ENCODE measurements at regions not wholly inside any gene's neighbourhood (a gene's known extent, or its start where the extent isn't known, plus 50 kb on each side); places are given as distances from the start of the nearest gene placed in this dataset.
A peak's percentile ranks its signal among the peaks of the same experiment; 100 is the strongest.

DNA sequence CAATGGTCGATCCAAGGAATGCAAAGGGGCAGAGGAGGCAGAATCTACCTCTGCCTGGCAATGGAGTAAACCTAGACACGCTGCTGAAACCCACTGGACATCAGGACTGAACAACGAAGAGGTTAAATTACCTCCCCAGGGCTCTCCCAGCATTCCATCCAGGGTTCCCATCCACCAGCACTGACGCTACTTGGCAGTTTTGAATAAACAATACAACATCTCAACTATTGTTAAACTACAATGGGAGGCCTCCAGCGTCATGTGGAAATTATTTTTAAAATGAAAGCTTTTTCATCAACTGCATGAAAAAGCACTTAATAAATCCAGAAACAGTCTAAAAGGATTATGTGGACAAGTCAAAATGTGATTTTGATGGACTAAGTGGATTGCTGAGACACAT is 96.8 kb upstream of the NHSL1 start:
- DNase-seq (ENCODE audit: low read depth), result no peak
- H3K4me3 ChIP-seq (ENCODE audit: low read depth, low read length), result no peak overlapping the region
- TF ChIP-seq, protein P1, sequence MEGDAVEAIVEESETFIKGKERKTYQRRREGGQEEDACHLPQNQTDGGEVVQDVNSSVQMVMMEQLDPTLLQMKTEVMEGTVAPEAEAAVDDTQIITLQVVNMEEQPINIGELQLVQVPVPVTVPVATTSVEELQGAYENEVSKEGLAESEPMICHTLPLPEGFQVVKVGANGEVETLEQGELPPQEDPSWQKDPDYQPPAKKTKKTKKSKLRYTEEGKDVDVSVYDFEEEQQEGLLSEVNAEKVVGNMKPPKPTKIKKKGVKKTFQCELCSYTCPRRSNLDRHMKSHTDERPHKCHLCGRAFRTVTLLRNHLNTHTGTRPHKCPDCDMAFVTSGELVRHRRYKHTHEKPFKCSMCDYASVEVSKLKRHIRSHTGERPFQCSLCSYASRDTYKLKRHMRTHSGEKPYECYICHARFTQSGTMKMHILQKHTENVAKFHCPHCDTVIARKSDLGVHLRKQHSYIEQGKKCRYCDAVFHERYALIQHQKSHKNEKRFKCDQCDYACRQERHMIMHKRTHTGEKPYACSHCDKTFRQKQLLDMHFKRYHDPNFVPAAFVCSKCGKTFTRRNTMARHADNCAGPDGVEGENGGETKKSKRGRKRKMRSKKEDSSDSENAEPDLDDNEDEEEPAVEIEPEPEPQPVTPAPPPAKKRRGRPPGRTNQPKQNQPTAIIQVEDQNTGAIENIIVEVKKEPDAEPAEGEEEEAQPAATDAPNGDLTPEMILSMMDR (IDR thresholded peaks at IDR 0.05; ENCODE audit: insufficient read depth, low read length), result no peak

DNA sequence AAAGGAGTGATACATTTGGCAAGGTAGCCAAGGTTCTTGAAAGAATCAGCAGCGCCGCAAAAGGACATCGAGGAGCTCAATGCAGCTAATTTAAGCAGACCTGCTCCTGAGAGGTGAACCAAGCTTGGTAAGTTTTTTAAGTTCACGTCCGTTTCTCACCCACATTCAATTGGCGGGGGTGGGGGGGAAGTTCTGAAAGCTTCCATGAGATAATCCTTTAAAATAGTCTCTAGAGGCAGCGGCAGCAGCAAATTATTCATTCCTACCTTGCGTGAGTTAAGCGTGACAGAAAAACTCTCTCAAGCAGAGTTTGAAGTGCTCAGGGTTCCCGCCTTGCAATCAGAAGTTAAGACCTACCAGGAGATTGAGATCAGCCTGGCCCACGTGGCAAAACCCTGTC is 97.3 kb upstream of the NHSL1 start:
- TF ChIP-seq, protein P1 (IDR thresholded peaks at IDR 0.05; ENCODE audit: insufficient read depth, low read length), result no peak
- DNase-seq (ENCODE audit: low read depth), result no peak
- H3K4me3 ChIP-seq (ENCODE audit: low read depth, low read length), result no peak overlapping the region

DNA sequence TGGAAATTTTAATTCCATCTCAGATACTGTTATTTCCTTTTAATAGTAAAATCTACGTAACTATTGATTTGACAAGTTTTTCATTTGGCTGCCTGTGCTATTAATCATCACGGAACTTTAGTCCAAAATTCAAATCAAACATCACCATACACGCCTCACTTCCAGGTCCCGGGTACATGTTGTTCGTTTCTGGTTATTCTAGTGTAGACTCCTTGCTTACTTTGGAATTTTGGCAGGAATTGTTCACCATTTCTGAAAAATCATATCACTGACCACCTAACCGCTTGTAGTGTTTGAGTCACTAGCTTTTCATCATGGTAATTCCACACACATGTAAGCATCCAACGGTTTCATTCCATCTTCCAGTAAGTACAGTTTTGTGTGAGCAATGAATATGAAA is 98.0 kb upstream of the NHSL1 start:
- no peak overlapping the region for H3K4me3 ChIP-seq (ENCODE audit: low read depth, low read length)
- TF ChIP-seq, protein P1 (IDR thresholded peaks at IDR 0.05; ENCODE audit: insufficient read depth, low read length), result no peak
- peak; percentile 41 for DNase-seq (ENCODE audit: low read depth)

DNA sequence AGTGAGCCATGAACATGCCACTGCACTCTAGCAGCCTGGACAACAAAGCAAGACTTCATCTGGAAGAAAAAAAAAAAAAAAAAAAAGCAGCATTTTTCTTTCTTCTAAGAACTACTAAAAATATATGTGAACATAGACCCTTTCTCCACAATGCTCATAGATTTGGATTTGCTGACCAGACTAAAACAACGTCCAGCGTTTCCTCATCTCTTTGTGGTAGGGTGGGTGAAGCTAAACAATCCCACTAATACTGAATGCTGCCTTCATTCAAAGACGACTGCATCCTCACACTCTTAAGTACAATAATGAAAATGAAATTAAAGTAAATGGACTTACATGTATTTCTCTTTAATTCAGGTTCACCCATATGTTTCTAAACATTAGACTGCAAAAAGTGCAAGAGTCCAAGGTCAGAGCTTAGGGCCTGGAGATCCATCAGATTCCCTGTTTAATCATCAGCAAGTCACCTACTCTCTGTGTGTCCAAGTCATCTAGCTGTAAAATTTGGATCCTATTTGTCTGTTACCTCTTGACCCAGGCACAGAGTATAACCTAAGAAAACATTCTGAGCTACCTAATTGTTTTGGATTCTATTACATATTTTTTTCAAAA is 99.4 kb upstream of the NHSL1 start:
- TF ChIP-seq, protein P1 (IDR thresholded peaks at IDR 0.05; ENCODE audit: insufficient read depth, low read length), result no peak
- no peak overlapping the region for H3K4me3 ChIP-seq (ENCODE audit: low read depth, low read length)
- DNase-seq (ENCODE audit: low read depth), result no peak

DNA sequence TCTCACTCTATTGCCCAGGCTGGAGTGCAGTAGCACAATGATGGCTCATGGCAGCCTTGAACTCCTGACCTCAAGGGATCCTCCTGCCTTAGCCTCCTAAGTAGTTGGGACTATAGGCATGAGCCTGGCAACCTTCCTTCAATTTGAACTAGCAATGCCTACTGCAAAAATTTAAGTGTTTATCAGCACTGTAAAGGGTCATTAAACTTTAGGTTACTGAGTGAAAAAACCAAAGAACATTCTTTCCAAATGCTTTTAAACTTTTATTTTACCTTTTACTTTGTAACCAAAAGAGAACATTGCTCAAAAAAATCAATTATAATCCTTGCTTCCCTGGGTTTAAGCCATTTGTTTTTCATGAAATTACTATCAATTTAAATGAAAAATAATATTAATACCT is 101.0 kb upstream of the NHSL1 start:
- DNase-seq (ENCODE audit: low read depth), result no peak
- TF ChIP-seq, protein P1 (IDR thresholded peaks at IDR 0.05; ENCODE audit: insufficient read depth, low read length), result no peak
- H3K4me3 ChIP-seq (ENCODE audit: low read depth, low read length), result no peak overlapping the region

DNA sequence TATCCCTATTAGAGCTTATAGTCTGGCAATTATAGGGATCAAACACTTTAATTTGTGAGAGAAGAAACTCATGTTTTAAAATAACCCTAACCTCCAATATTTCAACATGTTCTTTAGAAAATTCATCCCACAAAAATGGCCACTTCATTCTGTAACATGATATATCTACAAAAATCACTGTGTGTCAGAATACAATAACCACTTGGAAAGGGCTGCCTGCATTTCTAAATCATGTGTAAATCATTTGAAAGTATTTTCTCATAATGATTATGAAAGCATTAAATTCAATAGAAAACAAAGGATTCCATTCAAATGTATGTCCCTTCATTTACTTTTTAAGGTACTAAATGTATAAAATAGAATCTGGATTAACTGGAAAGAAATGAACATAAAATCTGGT is 101.4 kb upstream of the NHSL1 start:
- TF ChIP-seq, protein P1 (IDR thresholded peaks at IDR 0.05; ENCODE audit: insufficient read depth, low read length), result no peak
- DNase-seq (ENCODE audit: low read depth), result peak; percentile 73
- H3K4me3 ChIP-seq (ENCODE audit: low read depth, low read length), result no peak overlapping the region

DNA sequence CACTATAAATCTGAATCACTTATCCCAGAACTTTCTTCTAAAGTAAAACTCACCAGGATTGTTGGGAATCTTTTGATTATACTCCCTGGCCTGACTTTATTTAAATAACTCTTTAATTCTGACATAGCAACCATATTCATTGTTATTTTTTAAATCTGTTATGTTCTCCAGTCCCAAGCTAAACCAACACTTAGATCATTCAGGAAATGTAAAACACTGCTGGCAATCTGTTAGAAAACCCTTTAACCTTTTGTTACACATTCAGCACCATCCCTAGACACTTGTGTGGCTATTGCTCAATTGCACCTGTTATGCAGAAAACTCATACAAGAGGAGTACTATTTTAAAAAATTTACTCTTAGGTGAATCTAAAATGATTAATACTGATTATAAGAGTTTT is 101.8 kb upstream of the NHSL1 start:
- TF ChIP-seq, protein P1 (IDR thresholded peaks at IDR 0.05; ENCODE audit: insufficient read depth, low read length), result no peak
- no peak for DNase-seq (ENCODE audit: low read depth)
- H3K4me3 ChIP-seq (ENCODE audit: low read depth, low read length), result no peak overlapping the region
